ENCODE measurements at regions not wholly inside any gene's neighbourhood (a gene's known extent, or its start where the extent isn't known, plus 50 kb on each side); places are given as distances from the start of the nearest gene placed in this dataset.

GRCh38 chr20:23294671-23295070, 55.9 kb upstream of the NXT1 start (continued):
- no peak for TF ChIP-seq REST (IDR thresholded peaks at IDR 0.05)

DNA sequence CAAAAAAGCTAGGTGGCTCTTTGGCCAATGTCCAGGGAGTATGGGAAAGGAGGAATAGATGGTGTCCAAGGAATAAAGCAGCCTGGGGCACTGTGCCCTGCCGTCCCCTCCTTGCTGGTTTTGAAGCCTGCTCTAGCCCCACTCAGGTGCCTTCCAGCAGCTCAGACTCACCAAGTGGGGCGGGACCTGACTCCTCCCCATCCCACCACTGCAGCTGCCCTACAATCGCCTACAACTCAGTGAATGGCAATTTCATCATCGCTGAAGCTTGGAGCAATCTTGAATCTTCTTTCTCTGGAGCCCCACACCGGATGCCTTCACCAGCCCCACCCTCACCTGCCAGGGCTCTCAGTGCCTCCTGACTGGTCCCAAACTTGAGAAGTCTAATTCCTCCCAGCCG, 56.4 kb upstream of the NXT1 start:
- Histone ChIP-seq H3K36me3 (ENCODE audit: control insufficient read depth in 4 of 4, insufficient read depth in 3 of 4, low read depth in 1 of 4, low read length in 3 of 4) (no peaks in the 10 kb centered on the region), H3K27me3 (ENCODE audit: control insufficient read depth in 4 of 4, insufficient read depth in 4 of 4, low read length in 3 of 4) (no peaks in the 10 kb centered on the region), H3K27ac (ENCODE audit: low read depth in 1 of 2, low read length in 2 of 2) (peak overlapping the region in 1 of 2 donors; percentile 19), H3K9me3 (ENCODE audit: control insufficient read depth in 4 of 4, low read length in 3 of 4) (no peaks in the 10 kb centered on the region), H3K9ac (ENCODE audit: low read depth in 1 of 2, low read length in 2 of 2) (no peak overlapping the region), H3K4me3 (ENCODE audit: low read depth in 1 of 3, low read length in 3 of 3) (no peak overlapping the region), H3K4me1 (ENCODE audit: control insufficient read depth in 4 of 4, insufficient read depth in 4 of 4, low read length in 3 of 4) (no peaks in the 10 kb centered on the region)
- TF ChIP-seq HNF4A (conservative IDR thresholded peaks at IDR 0.05) (no peak), EGR1 (IDR thresholded peaks at IDR 0.05; ENCODE audit: low read depth in 2 of 2) (no peak), TAF1 (conservative IDR thresholded peaks at IDR 0.05) (no peak), FOXA1 (IDR thresholded peaks at IDR 0.05) (no peak), JUND (IDR thresholded peaks at IDR 0.05) (no peak), RXRA (IDR thresholded peaks at IDR 0.05) (no peak), FOXA2 (IDR thresholded peaks at IDR 0.05) (no peak), YY1 (IDR thresholded peaks at IDR 0.05) (no peak), NR2F2 (IDR thresholded peaks at IDR 0.05) (no peak), REST (IDR thresholded peaks at IDR 0.05) (no peak), SP1 (IDR thresholded peaks at IDR 0.05) (no peak)
- TF ChIP-seq, protein P1, sequence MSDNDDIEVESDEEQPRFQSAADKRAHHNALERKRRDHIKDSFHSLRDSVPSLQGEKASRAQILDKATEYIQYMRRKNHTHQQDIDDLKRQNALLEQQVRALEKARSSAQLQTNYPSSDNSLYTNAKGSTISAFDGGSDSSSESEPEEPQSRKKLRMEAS (IDR thresholded peaks at IDR 0.05): no peak
- TF ChIP-seq, protein P2, sequence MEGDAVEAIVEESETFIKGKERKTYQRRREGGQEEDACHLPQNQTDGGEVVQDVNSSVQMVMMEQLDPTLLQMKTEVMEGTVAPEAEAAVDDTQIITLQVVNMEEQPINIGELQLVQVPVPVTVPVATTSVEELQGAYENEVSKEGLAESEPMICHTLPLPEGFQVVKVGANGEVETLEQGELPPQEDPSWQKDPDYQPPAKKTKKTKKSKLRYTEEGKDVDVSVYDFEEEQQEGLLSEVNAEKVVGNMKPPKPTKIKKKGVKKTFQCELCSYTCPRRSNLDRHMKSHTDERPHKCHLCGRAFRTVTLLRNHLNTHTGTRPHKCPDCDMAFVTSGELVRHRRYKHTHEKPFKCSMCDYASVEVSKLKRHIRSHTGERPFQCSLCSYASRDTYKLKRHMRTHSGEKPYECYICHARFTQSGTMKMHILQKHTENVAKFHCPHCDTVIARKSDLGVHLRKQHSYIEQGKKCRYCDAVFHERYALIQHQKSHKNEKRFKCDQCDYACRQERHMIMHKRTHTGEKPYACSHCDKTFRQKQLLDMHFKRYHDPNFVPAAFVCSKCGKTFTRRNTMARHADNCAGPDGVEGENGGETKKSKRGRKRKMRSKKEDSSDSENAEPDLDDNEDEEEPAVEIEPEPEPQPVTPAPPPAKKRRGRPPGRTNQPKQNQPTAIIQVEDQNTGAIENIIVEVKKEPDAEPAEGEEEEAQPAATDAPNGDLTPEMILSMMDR (IDR thresholded peaks at IDR 0.05; ENCODE audit: low read depth, low read length, missing input control): no peak
- TF ChIP-seq, protein P3, sequence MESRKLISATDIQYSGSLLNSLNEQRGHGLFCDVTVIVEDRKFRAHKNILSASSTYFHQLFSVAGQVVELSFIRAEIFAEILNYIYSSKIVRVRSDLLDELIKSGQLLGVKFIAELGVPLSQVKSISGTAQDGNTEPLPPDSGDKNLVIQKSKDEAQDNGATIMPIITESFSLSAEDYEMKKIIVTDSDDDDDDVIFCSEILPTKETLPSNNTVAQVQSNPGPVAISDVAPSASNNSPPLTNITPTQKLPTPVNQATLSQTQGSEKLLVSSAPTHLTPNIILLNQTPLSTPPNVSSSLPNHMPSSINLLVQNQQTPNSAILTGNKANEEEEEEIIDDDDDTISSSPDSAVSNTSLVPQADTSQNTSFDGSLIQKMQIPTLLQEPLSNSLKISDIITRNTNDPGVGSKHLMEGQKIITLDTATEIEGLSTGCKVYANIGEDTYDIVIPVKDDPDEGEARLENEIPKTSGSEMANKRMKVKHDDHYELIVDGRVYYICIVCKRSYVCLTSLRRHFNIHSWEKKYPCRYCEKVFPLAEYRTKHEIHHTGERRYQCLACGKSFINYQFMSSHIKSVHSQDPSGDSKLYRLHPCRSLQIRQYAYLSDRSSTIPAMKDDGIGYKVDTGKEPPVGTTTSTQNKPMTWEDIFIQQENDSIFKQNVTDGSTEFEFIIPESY (IDR thresholded peaks at IDR 0.05): no peak
- WGBS: 77% methylated on average over 6 of the region's 6 CpGs
- DNase-seq (ENCODE audit: low spot score): no peak
